Esophagus squamous epithelium (tissue), 5 donors: ENCODE measurements at regions not wholly inside any gene's neighbourhood (a gene's known extent, or its start where the extent isn't known, plus 50 kb on each side); places are given as distances from the start of the nearest gene placed in this dataset.
"Not testable (repeated sequence)": the region's sequence is repeated elsewhere in the genome, so short reads cannot be mapped to it uniquely, and the experiment has no call there.

ENCODE experiments used
- DNase-seq: peaks from one replicate; lab custom pipeline; 2025; lab: John Stamatoyannopoulos, UW
- H3K27ac ChIP-seq, 4 donors: fragments of 200-600 bp; sonication (generic); one replicate each; pipeline ENCODE4 v1.5.1; 2016 to 2019; ENCODE audit warnings: mild to moderate bottlenecking in 1 of 4
- H3K27me3 ChIP-seq, 4 donors: fragments of 200-600 bp; sonication (generic); 1 replicate in 3 of 4; 2 replicates in 1 of 4; pipeline versions ENCODE4 v1.5.1 to v1.6.0; 2017 to 2021; ENCODE audit warnings: antibody characterized with exemption in 1 of 4
- H3K36me3 ChIP-seq, 3 donors: fragments of 200-600 bp; sonication (generic); one replicate each; pipeline ENCODE4 v1.5.1; 2016 to 2019
- H3K4me1 ChIP-seq, 3 donors: fragments of 200-600 bp; sonication (generic); one replicate each; pipeline ENCODE4 v1.5.1; 2017 to 2019
- H3K4me3 ChIP-seq, 4 donors: fragments of 200-600 bp; sonication (generic); 1 replicate in 3 of 4; 2 replicates in 1 of 4; pipeline ENCODE4 v1.5.1; 2016 to 2019; ENCODE audit warnings: mild to moderate bottlenecking in 2 of 4, moderate library complexity in 1 of 4
- H3K9me3 ChIP-seq, 3 donors: fragments of 200-600 bp; sonication (generic); one replicate each; pipeline ENCODE4 v1.5.1; 2016 to 2019
- CTCF ChIP-seq, 6 experiments: fragments of 450-650 bp in 4 of 6; fragments of 200-600 bp in 2 of 6; sonication (generic) in 2 of 6; IDR thresholded peaks; one replicate each; pipeline ENCODE4 v1.5.1; 2016 to 2019; ENCODE audit warnings: antibody characterized with exemption in 6 of 6, mild to moderate bottlenecking in 4 of 6, moderate library complexity in 4 of 6
- POLR2A ChIP-seq, 4 donors: fragments of 450-650 bp; IDR thresholded peaks; one replicate each; pipeline ENCODE4 v1.6.1; 2017; ENCODE audit warnings: antibody characterized with exemption in 4 of 4, mild to moderate bottlenecking in 4 of 4, moderate library complexity in 3 of 4
- WGBS, 2 donors: methylation state at CpG; one replicate each; pipeline ENCODE4 v1.1.5; 2018; 5-methylcytosine and 5-hydroxymethylcytosine counted together
- intact Hi-C: fragments of 100-400 bp; cut with DNase I; formaldehyde crosslinking; loops from one replicate; pipeline ENCODE4 v1.15.0; 2022
- donor health status: DM: yes; HTN: yes; CAD: no.

- H3K4me1 ChIP-seq, result no peaks in the 10 kb centered on the region
- no peaks in the 10 kb centered on the region for H3K9me3 ChIP-seq
- whole genome bisulfite sequencing, 2 donors, result 61 to 77% methylated on average over 6 of the region's 6 CpGs
- no peaks in the 10 kb centered on the region for H3K27me3 ChIP-seq
- TF ChIP-seq POLR2A (IDR thresholded peaks at IDR 0.05), result no peak
- no peak for TF ChIP-seq CTCF (IDR thresholded peaks at IDR 0.05)
- H3K4me3 ChIP-seq, result no peak overlapping the region
- H3K36me3 ChIP-seq, result no peaks in the 10 kb centered on the region
- H3K27ac ChIP-seq, result no peak overlapping the region
- intact Hi-C loops, result no loop called here
- no peak for DNase-seq
Measured at GRCh38 chr6:98384801-98385200, 449.6 kb upstream of the POU3F2 start.

- Histone ChIP-seq H3K9me3 (no peaks in the 10 kb centered on the region), H3K4me3 (no peak overlapping the region), H3K4me1 (no peaks in the 10 kb centered on the region), H3K27ac (no peak overlapping the region), H3K36me3 (no peaks in the 10 kb centered on the region), H3K27me3 (no peaks in the 10 kb centered on the region)
- 23 to 24% methylated on average over 1 of the region's 1 CpG for WGBS, 2 donors
- no peak for DNase-seq
- TF ChIP-seq POLR2A (IDR thresholded peaks at IDR 0.05), result no peak
- TF ChIP-seq CTCF (IDR thresholded peaks at IDR 0.05), result no peak
- intact Hi-C loops, result no loop called here
Measured at GRCh38 chr6:98395610-98396166, 438.7 kb upstream of the POU3F2 start.

GRCh38 chr6:98416027-98416426 lies 418.3 kb upstream of the POU3F2 start:
- no peaks in the 10 kb centered on the region for H3K27me3 ChIP-seq
- no peaks in the 10 kb centered on the region for H3K4me1 ChIP-seq
- no peak overlapping the region for H3K27ac ChIP-seq
- no peaks in the 10 kb centered on the region for H3K36me3 ChIP-seq
- TF ChIP-seq CTCF (IDR thresholded peaks at IDR 0.05), result no peak
- TF ChIP-seq POLR2A (IDR thresholded peaks at IDR 0.05), result no peak
- 29 to 41% methylated on average over 2 of the region's 2 CpGs for WGBS, 2 donors
- H3K4me3 ChIP-seq, result no peak overlapping the region
- intact Hi-C loops, result no loop called here
- no peak for DNase-seq
- H3K9me3 ChIP-seq, result no peaks in the 10 kb centered on the region

- WGBS, 2 donors, result 72 to 86% methylated on average over 10 to 13 of the region's 30 CpGs
- H3K36me3 ChIP-seq, intact Hi-C loops, H3K4me3 ChIP-seq, H3K4me1 ChIP-seq, H3K27ac ChIP-seq, H3K27me3 ChIP-seq, DNase-seq, H3K9me3 ChIP-seq: not testable (repeated sequence)
Measured at GRCh38 chr6:98416497-98417158, 417.7 kb upstream of the POU3F2 start.

- H3K27me3 ChIP-seq, result no peaks in the 10 kb centered on the region
- H3K4me1 ChIP-seq, result no peaks in the 10 kb centered on the region
- intact Hi-C loops, result no loop called here
- TF ChIP-seq POLR2A (IDR thresholded peaks at IDR 0.05) (no peak), CTCF (IDR thresholded peaks at IDR 0.05) (no peak)
- no peak for DNase-seq
- no peak overlapping the region for H3K4me3 ChIP-seq
- H3K27ac ChIP-seq, result no peak overlapping the region
- WGBS, 2 donors, result 64 to 73% methylated on average over 3 of the region's 3 CpGs
- H3K36me3 ChIP-seq, result no peaks in the 10 kb centered on the region
- H3K9me3 ChIP-seq, result no peaks in the 10 kb centered on the region
Measured at GRCh38 chr6:98433325-98434056, 400.9 kb upstream of the POU3F2 start.
